ENCODE measurements at regions not wholly inside any gene's neighbourhood (a gene's known extent, or its start where the extent isn't known, plus 50 kb on each side); places are given as distances from the start of the nearest gene placed in this dataset.

DNA sequence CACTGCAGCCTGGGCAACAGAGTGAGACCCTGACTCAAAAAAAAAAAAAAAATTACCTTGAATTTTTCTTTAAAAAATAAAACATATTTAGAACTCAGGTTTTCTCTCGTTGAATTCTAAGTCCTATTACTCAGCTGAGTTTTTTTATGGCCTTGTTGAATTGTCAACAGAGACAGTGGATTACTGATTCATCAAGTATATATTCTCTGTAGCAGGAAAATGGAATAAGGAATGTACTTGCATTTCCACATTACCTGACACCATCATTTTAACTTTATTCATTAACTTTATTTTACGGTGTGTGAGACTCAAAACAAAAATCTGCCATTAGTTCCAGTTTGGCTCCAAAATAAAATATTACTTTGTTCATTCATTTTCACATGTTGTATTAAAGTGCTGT is 53.8 kb upstream of the APP start:
- TF ChIP-seq GATA1 (IDR thresholded peaks at IDR 0.05; ENCODE audit: low read depth, low read length) (no peak), POLR2A (IDR thresholded peaks at IDR 0.05; ENCODE audit: low read length) (no peak)
- DNase-seq, result no peak
